Mesodermal cell (in vitro differentiated cells): ENCODE measurements at regions not wholly inside any gene's neighbourhood (a gene's known extent, or its start where the extent isn't known, plus 50 kb on each side); places are given as distances from the start of the nearest gene placed in this dataset.
A peak's percentile ranks its signal among the peaks of the same experiment; 100 is the strongest.

Experiments
- H3K27ac ChIP-seq: 2 replicates; pipeline ENCODE4 v1.7.0; 2013; ENCODE audit warnings: mild to moderate bottlenecking, low read depth, low read length, moderate library complexity; ENCODE audit not compliant: severe bottlenecking
- H3K36me3 ChIP-seq: 2 replicates; pipeline ENCODE4 v1.7.1; 2013; ENCODE audit warnings: mild to moderate bottlenecking, low read length, moderate library complexity; ENCODE audit not compliant: control insufficient read depth, insufficient read depth
- H3K4me1 ChIP-seq: one replicate; pipeline ENCODE4 v1.7.1; 2013; ENCODE audit warnings: mild to moderate bottlenecking, low read length; ENCODE audit not compliant: insufficient read depth, control insufficient read depth, poor library complexity, severe bottlenecking
- H3K4me3 ChIP-seq: 2 replicates; pipeline ENCODE4 v1.7.0; 2013; ENCODE audit warnings: low read length, control low read depth, mild to moderate bottlenecking; ENCODE audit not compliant: insufficient read depth, poor library complexity, severe bottlenecking; ENCODE audit errors: extremely low read depth
- H3K9me3 ChIP-seq: 2 replicates; pipeline ENCODE4 v1.7.1; 2013; ENCODE audit warnings: mild to moderate bottlenecking, low read length, moderate library complexity; ENCODE audit not compliant: control insufficient read depth
- WGBS, 2 experiments: methylation state at CpG; one replicate each; pipeline ENCODE4 v1.1.5; 2013; ENCODE audit warnings: missing lambda C conversion rate in 2 of 2; ENCODE audit not compliant: insufficient coverage in 2 of 2; 5-methylcytosine and 5-hydroxymethylcytosine counted together

DNA sequence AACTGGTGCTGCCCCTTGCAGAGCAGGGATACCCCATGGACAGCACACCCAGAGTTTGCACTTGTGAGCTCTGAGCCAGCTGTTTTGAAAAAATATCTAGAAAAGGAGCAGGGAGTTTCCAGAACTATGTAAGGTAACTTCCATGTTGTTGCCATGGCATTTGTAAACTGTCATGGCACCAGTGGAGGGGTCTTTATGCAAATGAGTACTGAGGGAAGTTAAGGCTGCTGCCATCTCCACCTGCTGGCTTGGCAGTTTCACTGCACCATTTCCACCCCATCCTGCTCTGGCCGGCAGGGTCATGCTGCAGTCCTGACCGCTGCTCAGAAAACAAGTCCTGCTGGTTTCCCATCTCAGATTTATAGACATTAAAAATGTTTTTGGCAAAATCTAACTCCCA is 52.3 kb upstream of the SNTG2 start:
- no peaks in the 10 kb centered on the region for H3K9me3 ChIP-seq
- no peaks in the 10 kb centered on the region for H3K36me3 ChIP-seq
- WGBS, 2 experiments: no CpG with 5 or more reads among the region's 2 CpGs

DNA sequence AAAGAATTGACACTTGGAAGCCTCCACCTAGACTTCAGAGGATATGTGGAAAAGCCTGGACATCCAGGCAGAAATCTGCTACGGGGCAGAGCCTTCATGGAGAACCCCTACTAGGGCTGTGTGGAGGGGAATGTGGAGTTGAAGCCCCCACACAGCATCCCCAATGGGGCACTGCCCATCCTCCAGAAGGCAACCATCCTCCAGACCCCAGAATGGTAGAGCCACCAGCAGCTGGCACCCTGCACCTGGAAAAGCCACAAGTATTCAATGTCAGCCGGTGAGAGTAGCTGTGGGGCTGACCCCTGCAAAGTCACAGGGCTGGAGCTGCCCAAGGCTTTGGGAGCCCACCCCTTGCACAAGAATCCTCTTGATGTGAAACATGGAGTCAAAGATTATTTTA is 53.6 kb upstream of the SNTG2 start:
- no peaks in the 10 kb centered on the region for H3K36me3 ChIP-seq
- no peak overlapping the region for H3K27ac ChIP-seq
- no peaks in the 10 kb centered on the region for H3K9me3 ChIP-seq
- no peaks in the 10 kb centered on the region for H3K4me1 ChIP-seq
- 86 to 100% methylated on average over 1 of the region's 2 CpGs for WGBS, 2 experiments
- H3K4me3 ChIP-seq: no peak overlapping the region

More for the DNA sequence above, 52.3 kb upstream of the SNTG2 start:
- no peaks in the 10 kb centered on the region for H3K4me1 ChIP-seq
- no peak overlapping the region for H3K27ac ChIP-seq
- no peak overlapping the region for H3K4me3 ChIP-seq

DNA sequence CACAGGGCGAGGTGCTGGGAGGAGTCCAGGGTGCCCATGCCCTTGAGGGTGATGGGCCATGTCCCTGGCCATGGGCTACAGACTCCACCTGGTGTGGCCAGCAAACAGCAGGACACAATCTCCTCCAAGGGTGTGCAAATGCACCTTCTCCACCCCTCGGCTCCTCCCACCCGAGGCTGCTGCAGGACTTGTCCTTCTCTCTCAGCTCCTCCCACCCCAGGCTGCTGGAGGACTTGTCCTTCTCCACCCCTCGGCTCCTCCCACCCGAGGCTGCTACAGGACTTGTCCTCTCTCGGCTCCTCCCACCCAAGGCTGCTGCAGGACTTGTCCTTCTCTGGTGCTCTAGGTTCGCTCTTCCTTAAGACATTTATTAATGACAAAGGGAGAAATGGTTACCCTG is 57.3 kb upstream of the SNTG2 start:
- peaks cover 4% of the 10 kb centered on the region for H3K4me1 ChIP-seq
- no peaks in the 10 kb centered on the region for H3K9me3 ChIP-seq
- no peaks in the 10 kb centered on the region for H3K36me3 ChIP-seq
- 57 to 63% methylated on average over 3 to 6 of the region's 7 CpGs for WGBS, 2 experiments
- H3K27ac ChIP-seq: no peak overlapping the region
- no peak overlapping the region for H3K4me3 ChIP-seq

DNA sequence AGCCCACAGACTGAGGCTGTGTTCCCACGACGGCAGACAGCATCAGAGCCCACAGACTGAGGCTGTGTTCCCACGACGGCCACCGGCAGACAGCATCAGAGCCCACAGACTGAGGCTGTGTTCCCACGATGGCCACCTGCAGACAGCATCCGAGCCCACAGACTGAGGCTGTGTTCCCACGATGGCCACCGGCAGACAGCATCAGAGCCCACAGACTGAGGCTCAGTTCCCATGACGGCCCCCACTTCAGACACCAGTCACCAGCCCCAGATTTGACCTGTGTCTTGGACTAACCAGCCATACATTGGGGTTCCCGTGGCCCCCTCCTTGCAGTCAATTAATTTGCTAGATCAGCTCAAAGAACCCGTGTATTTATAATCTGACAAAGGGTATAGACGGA is 57.8 kb upstream of the SNTG2 start:
- peaks cover 8% of the 10 kb centered on the region for H3K4me1 ChIP-seq
- WGBS, 2 experiments: 89 to 91% methylated on average over 13 of the region's 13 CpGs
- no peaks in the 10 kb centered on the region for H3K36me3 ChIP-seq
- no peaks in the 10 kb centered on the region for H3K9me3 ChIP-seq
- no peak overlapping the region for H3K27ac ChIP-seq
- H3K4me3 ChIP-seq: no peak overlapping the region

DNA sequence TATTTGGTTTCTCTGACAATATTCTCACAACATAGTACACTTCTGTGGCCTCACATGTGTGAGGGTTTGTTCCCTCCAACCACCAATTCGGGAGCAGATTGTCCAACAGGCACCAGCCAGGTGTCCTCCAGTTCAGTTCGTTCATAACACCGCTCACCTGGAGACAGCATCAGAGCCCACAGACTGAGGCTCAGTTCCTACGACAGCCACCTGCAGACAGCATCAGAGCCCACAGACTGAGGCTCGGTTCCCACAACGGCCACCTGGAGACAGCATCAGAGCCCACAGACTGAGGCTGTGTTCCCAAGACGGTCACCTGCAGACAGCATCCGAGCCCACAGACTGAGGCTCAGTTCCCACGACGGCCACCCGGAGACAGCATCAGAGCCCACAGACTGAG is 58.2 kb upstream of the SNTG2 start:
- no peaks in the 10 kb centered on the region for H3K9me3 ChIP-seq
- H3K4me3 ChIP-seq: no peak overlapping the region
- no peak overlapping the region for H3K27ac ChIP-seq
- H3K36me3 ChIP-seq: no peaks in the 10 kb centered on the region
- 85 to 91% methylated on average over 11 of the region's 11 CpGs for WGBS, 2 experiments
- peaks cover 10% of the 10 kb centered on the region for H3K4me1 ChIP-seq

DNA sequence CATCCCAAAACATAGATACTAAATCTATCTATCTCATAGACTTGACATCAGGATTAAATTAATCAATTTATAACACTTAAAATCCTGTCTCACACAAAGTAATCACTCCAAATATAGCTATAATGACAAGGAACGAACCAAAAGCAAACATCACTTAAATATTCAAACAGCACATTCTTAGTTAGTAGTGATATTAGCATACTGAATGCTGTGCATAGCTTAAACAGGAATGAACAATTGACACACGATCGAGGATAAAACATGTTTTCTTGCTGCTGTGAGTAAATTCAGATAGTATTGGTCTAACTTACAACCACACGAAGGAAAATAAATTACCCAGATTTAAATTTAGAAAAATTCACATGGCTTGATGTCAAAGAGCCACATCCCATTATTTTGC is 58.9 kb upstream of the SNTG2 start:
- WGBS, 2 experiments: no CpG with 5 or more reads among the region's 4 CpGs
- no peak overlapping the region for H3K4me3 ChIP-seq
- peaks cover 10% of the 10 kb centered on the region for H3K4me1 ChIP-seq
- H3K9me3 ChIP-seq: no peaks in the 10 kb centered on the region
- no peaks in the 10 kb centered on the region for H3K36me3 ChIP-seq
- no peak overlapping the region for H3K27ac ChIP-seq

DNA sequence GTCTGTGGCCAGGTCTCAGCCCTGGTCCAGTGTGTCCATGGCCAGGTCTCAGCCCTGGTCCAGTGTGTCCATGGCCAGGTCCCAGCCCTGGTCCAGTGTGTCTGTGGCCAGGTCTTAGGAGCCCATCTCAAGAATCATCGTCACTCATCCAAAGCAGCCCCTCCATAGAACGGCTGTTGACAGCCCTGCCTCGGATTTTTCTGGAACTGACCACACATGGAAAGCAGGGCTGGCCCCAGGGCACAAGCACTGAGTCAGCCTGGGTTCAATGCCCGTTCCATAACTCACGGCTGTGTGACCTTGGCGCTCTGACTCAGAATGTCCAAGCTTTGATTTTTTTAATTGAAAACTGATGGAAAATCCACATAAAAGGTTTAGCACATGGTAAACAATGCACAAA is 59.9 kb upstream of the SNTG2 start:
- Histone ChIP-seq H3K27ac (no peak overlapping the region), H3K9me3 (no peaks in the 10 kb centered on the region), H3K4me3 (no peak overlapping the region), H3K4me1 (peaks cover 10% of the 10 kb centered on the region), H3K36me3 (no peaks in the 10 kb centered on the region)
- 89 to 96% methylated on average over 3 to 6 of the region's 6 CpGs for WGBS, 2 experiments

DNA sequence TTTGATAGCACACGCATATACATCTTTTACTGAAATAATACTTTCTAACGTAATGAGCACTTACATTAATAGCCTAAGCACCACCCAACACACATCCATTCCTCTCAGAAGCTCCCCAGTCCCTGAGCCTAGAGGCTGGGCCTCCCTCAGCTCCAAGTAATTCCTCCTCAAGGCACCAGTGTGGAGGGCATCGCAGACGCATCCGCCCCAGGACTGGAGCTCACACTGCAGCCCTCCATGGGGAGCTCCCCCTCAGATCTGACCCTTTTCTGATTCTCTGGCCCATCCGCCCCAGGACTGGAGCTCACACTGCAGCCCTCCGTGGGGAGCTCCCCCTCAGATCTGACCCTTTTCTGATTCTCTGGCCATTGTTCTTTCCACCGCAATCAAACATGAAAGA is 60.4 kb upstream of the SNTG2 start:
- Histone ChIP-seq H3K36me3 (no peaks in the 10 kb centered on the region), H3K9me3 (no peaks in the 10 kb centered on the region), H3K27ac (no peak overlapping the region), H3K4me1 (peaks cover 10% of the 10 kb centered on the region), H3K4me3 (no peak overlapping the region)
- 79 to 84% methylated on average over 7 of the region's 8 CpGs for WGBS, 2 experiments

DNA sequence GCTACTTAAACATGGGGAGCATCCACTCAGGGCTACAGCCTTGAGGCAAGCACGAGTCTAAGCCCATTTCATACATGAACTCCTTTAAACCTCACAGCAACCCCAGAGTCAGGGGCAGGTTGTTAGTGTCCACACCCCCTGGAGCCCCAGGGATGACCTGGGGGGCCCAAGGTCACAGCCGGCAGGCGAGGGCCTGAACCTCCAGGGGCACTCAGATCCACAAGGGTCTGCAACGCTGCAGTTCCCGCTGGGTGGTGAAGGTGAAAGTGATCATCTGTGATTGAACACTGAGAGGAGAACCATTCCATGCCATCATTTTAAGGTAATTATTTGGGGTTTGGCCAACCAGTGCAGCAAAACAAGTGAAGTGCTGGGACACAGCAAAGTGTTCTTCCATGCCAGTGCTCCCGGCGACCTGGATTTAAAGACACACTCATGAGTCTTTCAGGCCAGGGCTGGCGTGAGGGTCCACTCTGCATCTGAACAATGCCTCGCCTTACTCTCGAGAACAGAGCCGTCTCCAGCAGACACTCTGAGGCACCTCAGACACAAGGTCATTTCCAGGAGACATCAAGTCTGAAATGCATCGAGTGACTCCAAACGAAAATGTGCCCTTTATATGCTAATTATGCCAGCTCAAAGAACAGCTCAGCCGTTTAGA is 61.6 kb upstream of the SNTG2 start:
- 88 to 90% methylated on average over 7 to 11 of the region's 14 CpGs for WGBS, 2 experiments
- Histone ChIP-seq H3K27ac (no peak overlapping the region), H3K4me1 (peaks cover 10% of the 10 kb centered on the region), H3K4me3 (no peak overlapping the region), H3K36me3 (no peaks in the 10 kb centered on the region), H3K9me3 (no peaks in the 10 kb centered on the region)

DNA sequence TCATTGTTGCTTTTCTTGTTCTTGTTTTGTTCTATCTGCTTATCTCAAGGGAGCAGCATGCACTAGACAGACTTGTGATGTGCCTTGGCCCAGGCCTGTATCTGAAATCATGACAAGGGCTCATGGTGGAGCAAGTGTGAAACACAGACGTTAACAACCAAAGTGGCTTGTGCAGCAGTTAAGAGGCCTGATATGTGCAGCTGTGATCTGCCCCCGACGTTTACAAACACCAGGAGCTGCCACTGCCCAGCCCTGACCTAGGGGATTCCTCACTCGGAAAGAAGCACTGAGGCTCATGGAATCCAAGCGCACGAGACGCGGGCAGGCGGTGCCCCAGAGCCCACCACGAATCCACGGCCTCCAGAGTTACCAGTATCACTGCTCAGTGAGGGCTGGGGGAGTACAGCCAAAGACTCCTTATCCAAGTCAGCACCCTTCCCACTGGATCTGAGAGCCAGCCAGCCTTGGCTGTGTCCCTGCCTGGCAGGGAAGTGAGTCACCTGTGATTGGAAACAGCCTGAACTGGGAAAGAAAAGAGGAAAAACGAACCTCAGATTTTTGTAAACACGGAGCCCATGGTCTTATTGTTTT is 62.3 kb upstream of the SNTG2 start:
- no peaks in the 10 kb centered on the region for H3K9me3 ChIP-seq
- peaks cover 10% of the 10 kb centered on the region for H3K4me1 ChIP-seq
- peak overlapping the region; percentile 49 for H3K27ac ChIP-seq
- no peak overlapping the region for H3K4me3 ChIP-seq
- H3K36me3 ChIP-seq: no peaks in the 10 kb centered on the region
- WGBS, 2 experiments: 75 to 86% methylated on average over 11 to 13 of the region's 13 CpGs

DNA sequence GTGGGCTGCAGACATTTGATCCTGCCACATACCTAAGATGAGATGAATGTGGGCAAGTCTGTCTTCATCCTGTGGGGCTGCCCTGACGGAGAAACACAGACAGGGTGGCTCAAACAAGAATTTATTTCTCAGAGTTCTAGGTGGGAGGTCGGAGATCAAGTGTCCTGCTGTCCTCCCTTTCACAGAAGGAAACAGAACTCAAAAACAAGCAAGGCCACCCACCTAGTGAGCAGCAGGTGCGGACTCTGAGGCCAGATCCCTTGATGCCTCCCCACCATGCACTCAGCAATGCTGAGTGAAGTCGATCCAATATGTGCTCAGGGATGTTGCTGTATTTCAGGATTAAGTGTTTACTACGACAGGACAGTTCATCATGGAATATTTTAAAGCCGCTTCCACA is 63.0 kb upstream of the SNTG2 start:
- WGBS, 2 experiments: 75 to 100% methylated on average over 1 to 5 of the region's 6 CpGs
- H3K4me1 ChIP-seq: peaks cover 10% of the 10 kb centered on the region
- H3K27ac ChIP-seq: no peak overlapping the region
- no peak overlapping the region for H3K4me3 ChIP-seq
- H3K9me3 ChIP-seq: no peaks in the 10 kb centered on the region
- H3K36me3 ChIP-seq: no peaks in the 10 kb centered on the region
